K562 (cell line): ENCODE measurements at regions not wholly inside any gene's neighbourhood (a gene's known extent, or its start where the extent isn't known, plus 50 kb on each side); places are given as distances from the start of the nearest gene placed in this dataset.
A peak's percentile ranks its signal among the peaks of the same experiment; 100 is the strongest.

ENCODE experiments used
- BDP1 ChIP-seq: IDR thresholded peaks from 3 replicates; pipeline ENCODE4 v1.6.1; 2011; ENCODE audit not compliant: insufficient read length, insufficient read depth
- CHD2 ChIP-seq: IDR thresholded peaks from 2 replicates; pipeline ENCODE4 v1.6.1; 2011; ENCODE audit warnings: low read depth, low read length
- COPS2 ChIP-seq: fragments of 450-650 bp; conservative IDR thresholded peaks from 2 replicates; pipeline ENCODE4 v1.6.1; 2016; ENCODE audit warnings: mild to moderate bottlenecking, moderate library complexity
- DACH1 ChIP-seq: fragments of 450-650 bp; IDR thresholded peaks from 2 replicates; pipeline ENCODE4 v1.6.1; 2018; ENCODE audit not compliant: partially characterized antibody
- JUND ChIP-seq, 2 experiments: IDR thresholded peaks; 2 replicates in 1 of 2; 3 replicates in 1 of 2; pipeline ENCODE4 v1.6.1; 2011; ENCODE audit warnings: borderline replicate concordance in 2 of 2, low read depth in 2 of 2, low read length in 2 of 2, improper control_type of control experiment in 1 of 2, missing biosample characterization in 1 of 2, missing genetic modification characterization in 1 of 2, missing genetic modification reagents in 1 of 2
- MAZ ChIP-seq, 2 experiments: fragments of 450-650 bp in 1 of 2; sonication (generic) in 1 of 2; formaldehyde crosslinking; IDR thresholded peaks in 1 of 2; conservative IDR thresholded peaks in 1 of 2; 2 replicates each; pipeline versions ENCODE4 v1.4.0 to v1.5.0; 2020; ENCODE audit warnings: mild to moderate bottlenecking in 1 of 2, missing genetic modification reagents in 1 of 2
- MYC ChIP-seq, 2 experiments: fragments of 250-450 bp in 1 of 2; sonication (Bioruptor Pico) in 1 of 2; IDR thresholded peaks; 2 replicates each; pipeline versions ENCODE4 v1.5.1 to v1.6.1; 2012 to 2021; ENCODE audit warnings: low read depth in 2 of 2, borderline replicate concordance in 1 of 2, improper control_type of control experiment in 1 of 2, low read length in 1 of 2, mild to moderate bottlenecking in 1 of 2, moderate library complexity in 1 of 2
- NFE2L1 ChIP-seq: fragments of 450-650 bp; IDR thresholded peaks from 2 replicates; pipeline ENCODE4 v1.6.1; 2016; ENCODE audit warnings: missing genetic modification characterization, low read depth, mild to moderate bottlenecking, missing compliant biosample characterization, moderate library complexity, borderline replicate concordance
- OTX1 ChIP-seq: fragments of 450-650 bp; formaldehyde crosslinking; IDR thresholded peaks from 2 replicates; pipeline ENCODE4 v1.4.0; 2022; ENCODE audit warnings: mild to moderate bottlenecking
- POLR2H ChIP-seq: IDR thresholded peaks from 2 replicates; pipeline ENCODE4 v1.6.1; 2016; ENCODE audit warnings: missing genetic modification characterization, low read depth, mild to moderate bottlenecking, control low read depth, missing compliant biosample characterization, moderate library complexity
- RFX5 ChIP-seq: IDR thresholded peaks from 2 replicates; pipeline ENCODE4 v1.6.1; 2011; ENCODE audit warnings: low read depth, mild to moderate bottlenecking, improper control_type of control experiment, low read length
- SREBF2 ChIP-seq: sonication (generic); formaldehyde crosslinking; IDR thresholded peaks from 2 replicates; pipeline ENCODE4 v1.4.0; 2020; ENCODE audit warnings: mild to moderate bottlenecking, missing genetic modification reagents
- SRF ChIP-seq, 2 experiments: fragments of 250-450, 450-650 bp in 1 of 2; sonication (Bioruptor Pico) in 1 of 2; sonication (generic) in 1 of 2; formaldehyde crosslinking; IDR thresholded peaks; 2 replicates each; pipeline versions ENCODE4 v1.5.0 to v1.5.1; 2020 to 2022; ENCODE audit warnings: mild to moderate bottlenecking in 1 of 2, missing genetic modification reagents in 1 of 2
- STAT5A ChIP-seq: IDR thresholded peaks from 2 replicates; pipeline ENCODE4 v1.6.1; 2012; ENCODE audit warnings: low read length, inconsistent platforms, borderline replicate concordance
- XRCC3 ChIP-seq: fragments of 450-650 bp; IDR thresholded peaks from 2 replicates; pipeline ENCODE4 v1.6.1; 2017; ENCODE audit warnings: mild to moderate bottlenecking, moderate library complexity
- ZNF239 ChIP-seq: fragments of 250-450 bp; sonication (Bioruptor Pico); IDR thresholded peaks from 2 replicates; pipeline ENCODE4 v1.4.0; 2020; ENCODE audit warnings: mild to moderate bottlenecking
- ZNF316 ChIP-seq: fragments of 450-650 bp; IDR thresholded peaks from 2 replicates; pipeline ENCODE4 v1.6.1; 2016
- TF ChIP-seq, protein P1 (sequence below): IDR thresholded peaks from 3 replicates; pipeline ENCODE4 v1.6.1; 2011; ENCODE audit warnings: borderline replicate concordance, mild to moderate bottlenecking, moderate library complexity; ENCODE audit not compliant: insufficient read length; ENCODE audit errors: extremely low read depth
- TF ChIP-seq, protein P2 (sequence below): sonication (generic); formaldehyde crosslinking; IDR thresholded peaks from 2 replicates; pipeline ENCODE4 v1.8.1; 2023; ENCODE audit warnings: mild to moderate bottlenecking, missing genetic modification reagents, moderate library complexity
- TF ChIP-seq, protein P3 (sequence below): fragments of 450-650 bp; formaldehyde crosslinking; IDR thresholded peaks from 2 replicates; pipeline ENCODE4 v1.4.0; 2022; ENCODE audit warnings: mild to moderate bottlenecking, moderate library complexity
- TF ChIP-seq, protein P4 (sequence below): fragments of 150-350 bp; IDR thresholded peaks from 2 replicates; pipeline ENCODE4 v1.6.1; 2014; ENCODE audit warnings: low read depth, mild to moderate bottlenecking, low read length, borderline replicate concordance

DNA sequence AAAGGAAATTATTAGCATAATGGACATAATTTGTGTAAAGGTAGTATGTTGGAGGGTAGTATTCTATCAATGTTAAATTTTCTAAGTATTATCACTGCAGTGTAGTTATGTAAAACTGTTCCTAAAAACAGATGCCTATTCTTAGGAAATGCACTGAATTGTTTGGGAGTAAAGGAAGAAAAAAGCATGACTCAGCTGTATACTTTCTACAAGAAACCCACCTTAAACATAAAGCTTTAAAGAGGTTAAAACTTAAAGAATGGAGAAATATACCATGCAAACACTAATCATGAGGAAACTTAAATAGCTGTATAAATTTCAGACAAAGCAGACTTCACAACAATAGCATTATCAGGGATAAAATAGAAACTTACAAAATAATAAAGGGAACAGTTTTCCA is 292.9 kb downstream of the ANTXR2 start (continued):
- TF ChIP-seq, protein P1, sequence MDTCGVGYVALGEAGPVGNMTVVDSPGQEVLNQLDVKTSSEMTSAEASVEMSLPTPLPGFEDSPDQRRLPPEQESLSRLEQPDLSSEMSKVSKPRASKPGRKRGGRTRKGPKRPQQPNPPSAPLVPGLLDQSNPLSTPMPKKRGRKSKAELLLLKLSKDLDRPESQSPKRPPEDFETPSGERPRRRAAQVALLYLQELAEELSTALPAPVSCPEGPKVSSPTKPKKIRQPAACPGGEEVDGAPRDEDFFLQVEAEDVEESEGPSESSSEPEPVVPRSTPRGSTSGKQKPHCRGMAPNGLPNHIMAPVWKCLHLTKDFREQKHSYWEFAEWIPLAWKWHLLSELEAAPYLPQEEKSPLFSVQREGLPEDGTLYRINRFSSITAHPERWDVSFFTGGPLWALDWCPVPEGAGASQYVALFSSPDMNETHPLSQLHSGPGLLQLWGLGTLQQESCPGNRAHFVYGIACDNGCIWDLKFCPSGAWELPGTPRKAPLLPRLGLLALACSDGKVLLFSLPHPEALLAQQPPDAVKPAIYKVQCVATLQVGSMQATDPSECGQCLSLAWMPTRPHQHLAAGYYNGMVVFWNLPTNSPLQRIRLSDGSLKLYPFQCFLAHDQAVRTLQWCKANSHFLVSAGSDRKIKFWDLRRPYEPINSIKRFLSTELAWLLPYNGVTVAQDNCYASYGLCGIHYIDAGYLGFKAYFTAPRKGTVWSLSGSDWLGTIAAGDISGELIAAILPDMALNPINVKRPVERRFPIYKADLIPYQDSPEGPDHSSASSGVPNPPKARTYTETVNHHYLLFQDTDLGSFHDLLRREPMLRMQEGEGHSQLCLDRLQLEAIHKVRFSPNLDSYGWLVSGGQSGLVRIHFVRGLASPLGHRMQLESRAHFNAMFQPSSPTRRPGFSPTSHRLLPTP = no peak
- TF ChIP-seq OTX1 = no peak
- no peak for TF ChIP-seq MYC (IDR thresholded peaks at IDR 0.05; ENCODE audit: low read depth, low read length)
- no peak for TF ChIP-seq MYC (CRISPR knock-in tag; IDR thresholded peaks at IDR 0.05; ENCODE audit: borderline replicate concordance, low read depth)
- 0 out of 2 replicates have a peak, but pooled peaks have one; percentile 17 for TF ChIP-seq NFE2L1 (tag)
- no peak for TF ChIP-seq XRCC3
- TF ChIP-seq STAT5A = no peak
- TF ChIP-seq, protein P2, sequence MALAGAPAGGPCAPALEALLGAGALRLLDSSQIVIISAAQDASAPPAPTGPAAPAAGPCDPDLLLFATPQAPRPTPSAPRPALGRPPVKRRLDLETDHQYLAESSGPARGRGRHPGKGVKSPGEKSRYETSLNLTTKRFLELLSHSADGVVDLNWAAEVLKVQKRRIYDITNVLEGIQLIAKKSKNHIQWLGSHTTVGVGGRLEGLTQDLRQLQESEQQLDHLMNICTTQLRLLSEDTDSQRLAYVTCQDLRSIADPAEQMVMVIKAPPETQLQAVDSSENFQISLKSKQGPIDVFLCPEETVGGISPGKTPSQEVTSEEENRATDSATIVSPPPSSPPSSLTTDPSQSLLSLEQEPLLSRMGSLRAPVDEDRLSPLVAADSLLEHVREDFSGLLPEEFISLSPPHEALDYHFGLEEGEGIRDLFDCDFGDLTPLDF (CRISPR knock-in tag) = no peak
- TF ChIP-seq, protein P3, sequence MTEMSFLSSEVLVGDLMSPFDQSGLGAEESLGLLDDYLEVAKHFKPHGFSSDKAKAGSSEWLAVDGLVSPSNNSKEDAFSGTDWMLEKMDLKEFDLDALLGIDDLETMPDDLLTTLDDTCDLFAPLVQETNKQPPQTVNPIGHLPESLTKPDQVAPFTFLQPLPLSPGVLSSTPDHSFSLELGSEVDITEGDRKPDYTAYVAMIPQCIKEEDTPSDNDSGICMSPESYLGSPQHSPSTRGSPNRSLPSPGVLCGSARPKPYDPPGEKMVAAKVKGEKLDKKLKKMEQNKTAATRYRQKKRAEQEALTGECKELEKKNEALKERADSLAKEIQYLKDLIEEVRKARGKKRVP = no peak
- TF ChIP-seq, protein P4, sequence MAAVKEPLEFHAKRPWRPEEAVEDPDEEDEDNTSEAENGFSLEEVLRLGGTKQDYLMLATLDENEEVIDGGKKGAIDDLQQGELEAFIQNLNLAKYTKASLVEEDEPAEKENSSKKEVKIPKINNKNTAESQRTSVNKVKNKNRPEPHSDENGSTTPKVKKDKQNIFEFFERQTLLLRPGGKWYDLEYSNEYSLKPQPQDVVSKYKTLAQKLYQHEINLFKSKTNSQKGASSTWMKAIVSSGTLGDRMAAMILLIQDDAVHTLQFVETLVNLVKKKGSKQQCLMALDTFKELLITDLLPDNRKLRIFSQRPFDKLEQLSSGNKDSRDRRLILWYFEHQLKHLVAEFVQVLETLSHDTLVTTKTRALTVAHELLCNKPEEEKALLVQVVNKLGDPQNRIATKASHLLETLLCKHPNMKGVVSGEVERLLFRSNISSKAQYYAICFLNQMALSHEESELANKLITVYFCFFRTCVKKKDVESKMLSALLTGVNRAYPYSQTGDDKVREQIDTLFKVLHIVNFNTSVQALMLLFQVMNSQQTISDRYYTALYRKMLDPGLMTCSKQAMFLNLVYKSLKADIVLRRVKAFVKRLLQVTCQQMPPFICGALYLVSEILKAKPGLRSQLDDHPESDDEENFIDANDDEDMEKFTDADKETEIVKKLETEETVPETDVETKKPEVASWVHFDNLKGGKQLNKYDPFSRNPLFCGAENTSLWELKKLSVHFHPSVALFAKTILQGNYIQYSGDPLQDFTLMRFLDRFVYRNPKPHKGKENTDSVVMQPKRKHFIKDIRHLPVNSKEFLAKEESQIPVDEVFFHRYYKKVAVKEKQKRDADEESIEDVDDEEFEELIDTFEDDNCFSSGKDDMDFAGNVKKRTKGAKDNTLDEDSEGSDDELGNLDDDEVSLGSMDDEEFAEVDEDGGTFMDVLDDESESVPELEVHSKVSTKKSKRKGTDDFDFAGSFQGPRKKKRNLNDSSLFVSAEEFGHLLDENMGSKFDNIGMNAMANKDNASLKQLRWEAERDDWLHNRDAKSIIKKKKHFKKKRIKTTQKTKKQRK = no peak
- TF ChIP-seq BDP1 = no peak
- TF ChIP-seq ZNF239 (CRISPR knock-in tag) = no peak
- TF ChIP-seq COPS2 = no peak
- no peak for TF ChIP-seq CHD2
- no peak for TF ChIP-seq SRF (CRISPR knock-in tag; IDR thresholded peaks at IDR 0.05)
- TF ChIP-seq POLR2H = no peak
- TF ChIP-seq SREBF2 (CRISPR knock-in tag) = no peak
- no peak for TF ChIP-seq JUND (IDR thresholded peaks at IDR 0.05; ENCODE audit: borderline replicate concordance, low read depth, low read length)
- TF ChIP-seq JUND (tag; IDR thresholded peaks at IDR 0.05; ENCODE audit: borderline replicate concordance, low read depth, low read length) = no peak
- no peak for TF ChIP-seq RFX5
- TF ChIP-seq MAZ (CRISPR knock-in tag; conservative IDR thresholded peaks at IDR 0.05 in 1 of 2, IDR thresholded peaks at IDR 0.05 in 1 of 2) = no peak
- peak; percentile 68 for TF ChIP-seq ZNF316
- no peak for TF ChIP-seq DACH1
- TF ChIP-seq, all 486 proteins: peak for 4
